ENCODE measurements at regions not wholly inside any gene's neighbourhood (a gene's known extent, or its start where the extent isn't known, plus 50 kb on each side); places are given as distances from the start of the nearest gene placed in this dataset.

DNA sequence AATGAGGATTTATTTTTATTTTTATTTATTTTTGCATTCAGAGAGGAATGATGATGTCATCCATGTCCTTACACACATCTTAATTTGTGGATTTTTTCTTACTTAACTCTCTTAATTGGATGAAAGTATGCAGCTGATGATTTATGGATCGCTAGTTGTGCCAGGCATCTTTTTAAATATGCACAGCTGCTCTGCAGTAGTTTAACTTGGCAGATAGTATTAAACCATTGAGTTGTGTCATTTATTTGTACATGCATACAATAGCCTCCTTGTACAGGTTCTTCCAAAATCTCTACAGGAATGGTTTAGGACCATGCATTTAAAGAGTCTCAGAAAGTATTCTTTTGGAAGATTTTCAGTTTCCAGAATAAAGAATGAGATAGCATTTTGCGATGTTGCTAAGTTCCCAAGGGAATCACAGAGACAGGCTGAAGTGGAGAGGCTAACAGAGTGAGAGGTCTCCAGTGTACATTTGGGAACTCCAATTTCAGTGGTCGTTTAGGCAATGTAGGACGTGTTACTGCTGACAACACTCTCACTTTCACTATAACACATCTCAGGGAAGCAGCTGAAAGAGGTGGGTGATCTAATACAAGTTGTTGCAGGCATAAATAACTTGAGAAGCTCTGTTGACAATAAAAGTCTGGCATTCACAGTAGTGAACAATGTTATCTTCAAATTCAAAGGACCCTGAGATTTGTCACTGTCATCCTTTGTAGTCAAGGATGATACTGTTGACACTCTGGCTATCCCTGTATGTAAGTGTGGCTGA, 49.9 kb upstream of the SCRG1 start:
- TF ChIP-seq, protein P1, sequence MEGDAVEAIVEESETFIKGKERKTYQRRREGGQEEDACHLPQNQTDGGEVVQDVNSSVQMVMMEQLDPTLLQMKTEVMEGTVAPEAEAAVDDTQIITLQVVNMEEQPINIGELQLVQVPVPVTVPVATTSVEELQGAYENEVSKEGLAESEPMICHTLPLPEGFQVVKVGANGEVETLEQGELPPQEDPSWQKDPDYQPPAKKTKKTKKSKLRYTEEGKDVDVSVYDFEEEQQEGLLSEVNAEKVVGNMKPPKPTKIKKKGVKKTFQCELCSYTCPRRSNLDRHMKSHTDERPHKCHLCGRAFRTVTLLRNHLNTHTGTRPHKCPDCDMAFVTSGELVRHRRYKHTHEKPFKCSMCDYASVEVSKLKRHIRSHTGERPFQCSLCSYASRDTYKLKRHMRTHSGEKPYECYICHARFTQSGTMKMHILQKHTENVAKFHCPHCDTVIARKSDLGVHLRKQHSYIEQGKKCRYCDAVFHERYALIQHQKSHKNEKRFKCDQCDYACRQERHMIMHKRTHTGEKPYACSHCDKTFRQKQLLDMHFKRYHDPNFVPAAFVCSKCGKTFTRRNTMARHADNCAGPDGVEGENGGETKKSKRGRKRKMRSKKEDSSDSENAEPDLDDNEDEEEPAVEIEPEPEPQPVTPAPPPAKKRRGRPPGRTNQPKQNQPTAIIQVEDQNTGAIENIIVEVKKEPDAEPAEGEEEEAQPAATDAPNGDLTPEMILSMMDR (IDR thresholded peaks at IDR 0.05): no peak
- TF ChIP-seq MXI1 (IDR thresholded peaks at IDR 0.05; ENCODE audit: low read depth, low read length) (no peak), POLR2AphosphoS5 (IDR thresholded peaks at IDR 0.05; ENCODE audit: low read depth, low read length) (no peak), CHD2 (IDR thresholded peaks at IDR 0.05; ENCODE audit: low read length, partially characterized antibody) (no peak), RFX5 (IDR thresholded peaks at IDR 0.05; ENCODE audit: low read length) (no peak), NRF1 (IDR thresholded peaks at IDR 0.05; ENCODE audit: low read depth, low read length) (no peak), GATA2 (CRISPR knock-in tag; IDR thresholded peaks at IDR 0.05) (peak; percentile 82), GABPA (IDR thresholded peaks at IDR 0.05; ENCODE audit: low read depth) (no peak), YY1 (IDR thresholded peaks at IDR 0.05; ENCODE audit: low read depth) (no peak), RAD21 (IDR thresholded peaks at IDR 0.05; ENCODE audit: low read length) (no peak), MEF2A (IDR thresholded peaks at IDR 0.05; ENCODE audit: borderline replicate concordance, low read depth) (no peak)
- TF ChIP-seq, protein P2, sequence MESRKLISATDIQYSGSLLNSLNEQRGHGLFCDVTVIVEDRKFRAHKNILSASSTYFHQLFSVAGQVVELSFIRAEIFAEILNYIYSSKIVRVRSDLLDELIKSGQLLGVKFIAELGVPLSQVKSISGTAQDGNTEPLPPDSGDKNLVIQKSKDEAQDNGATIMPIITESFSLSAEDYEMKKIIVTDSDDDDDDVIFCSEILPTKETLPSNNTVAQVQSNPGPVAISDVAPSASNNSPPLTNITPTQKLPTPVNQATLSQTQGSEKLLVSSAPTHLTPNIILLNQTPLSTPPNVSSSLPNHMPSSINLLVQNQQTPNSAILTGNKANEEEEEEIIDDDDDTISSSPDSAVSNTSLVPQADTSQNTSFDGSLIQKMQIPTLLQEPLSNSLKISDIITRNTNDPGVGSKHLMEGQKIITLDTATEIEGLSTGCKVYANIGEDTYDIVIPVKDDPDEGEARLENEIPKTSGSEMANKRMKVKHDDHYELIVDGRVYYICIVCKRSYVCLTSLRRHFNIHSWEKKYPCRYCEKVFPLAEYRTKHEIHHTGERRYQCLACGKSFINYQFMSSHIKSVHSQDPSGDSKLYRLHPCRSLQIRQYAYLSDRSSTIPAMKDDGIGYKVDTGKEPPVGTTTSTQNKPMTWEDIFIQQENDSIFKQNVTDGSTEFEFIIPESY (IDR thresholded peaks at IDR 0.05; ENCODE audit: borderline replicate concordance, low read depth): no peak
- TF ChIP-seq, protein P3, sequence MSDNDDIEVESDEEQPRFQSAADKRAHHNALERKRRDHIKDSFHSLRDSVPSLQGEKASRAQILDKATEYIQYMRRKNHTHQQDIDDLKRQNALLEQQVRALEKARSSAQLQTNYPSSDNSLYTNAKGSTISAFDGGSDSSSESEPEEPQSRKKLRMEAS (IDR thresholded peaks at IDR 0.05; ENCODE audit: low read depth): no peak
- TF ChIP-seq, protein P4, sequence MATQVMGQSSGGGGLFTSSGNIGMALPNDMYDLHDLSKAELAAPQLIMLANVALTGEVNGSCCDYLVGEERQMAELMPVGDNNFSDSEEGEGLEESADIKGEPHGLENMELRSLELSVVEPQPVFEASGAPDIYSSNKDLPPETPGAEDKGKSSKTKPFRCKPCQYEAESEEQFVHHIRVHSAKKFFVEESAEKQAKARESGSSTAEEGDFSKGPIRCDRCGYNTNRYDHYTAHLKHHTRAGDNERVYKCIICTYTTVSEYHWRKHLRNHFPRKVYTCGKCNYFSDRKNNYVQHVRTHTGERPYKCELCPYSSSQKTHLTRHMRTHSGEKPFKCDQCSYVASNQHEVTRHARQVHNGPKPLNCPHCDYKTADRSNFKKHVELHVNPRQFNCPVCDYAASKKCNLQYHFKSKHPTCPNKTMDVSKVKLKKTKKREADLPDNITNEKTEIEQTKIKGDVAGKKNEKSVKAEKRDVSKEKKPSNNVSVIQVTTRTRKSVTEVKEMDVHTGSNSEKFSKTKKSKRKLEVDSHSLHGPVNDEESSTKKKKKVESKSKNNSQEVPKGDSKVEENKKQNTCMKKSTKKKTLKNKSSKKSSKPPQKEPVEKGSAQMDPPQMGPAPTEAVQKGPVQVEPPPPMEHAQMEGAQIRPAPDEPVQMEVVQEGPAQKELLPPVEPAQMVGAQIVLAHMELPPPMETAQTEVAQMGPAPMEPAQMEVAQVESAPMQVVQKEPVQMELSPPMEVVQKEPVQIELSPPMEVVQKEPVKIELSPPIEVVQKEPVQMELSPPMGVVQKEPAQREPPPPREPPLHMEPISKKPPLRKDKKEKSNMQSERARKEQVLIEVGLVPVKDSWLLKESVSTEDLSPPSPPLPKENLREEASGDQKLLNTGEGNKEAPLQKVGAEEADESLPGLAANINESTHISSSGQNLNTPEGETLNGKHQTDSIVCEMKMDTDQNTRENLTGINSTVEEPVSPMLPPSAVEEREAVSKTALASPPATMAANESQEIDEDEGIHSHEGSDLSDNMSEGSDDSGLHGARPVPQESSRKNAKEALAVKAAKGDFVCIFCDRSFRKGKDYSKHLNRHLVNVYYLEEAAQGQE (IDR thresholded peaks at IDR 0.05; ENCODE audit: low read depth, low read length): no peak
